ENCODE measurements at regions not wholly inside any gene's neighbourhood (a gene's known extent, or its start where the extent isn't known, plus 50 kb on each side); places are given as distances from the start of the nearest gene placed in this dataset.

GRCh38 chr11:15748741-15749140 lies 607.6 kb downstream of the SOX6 start:
- TF ChIP-seq CTCF (IDR thresholded peaks at IDR 0.05) (no peak), POLR2AphosphoS5 (IDR thresholded peaks at IDR 0.05) (no peak), POLR2A (IDR thresholded peaks at IDR 0.05) (no peak)
